Embryonic facial prominence (tissue), 1 donor: ENCODE measurements at regions not wholly inside any gene's neighbourhood (a gene's known extent, or its start where the extent isn't known, plus 50 kb on each side); places are given as distances from the start of the nearest gene placed in this dataset.

ENCODE experiments used
- DNase-seq: peaks from one replicate; pipeline ENCODE4 v3.0.0-alpha.2; 2016; ENCODE audit errors: extremely low spot score

DNA sequence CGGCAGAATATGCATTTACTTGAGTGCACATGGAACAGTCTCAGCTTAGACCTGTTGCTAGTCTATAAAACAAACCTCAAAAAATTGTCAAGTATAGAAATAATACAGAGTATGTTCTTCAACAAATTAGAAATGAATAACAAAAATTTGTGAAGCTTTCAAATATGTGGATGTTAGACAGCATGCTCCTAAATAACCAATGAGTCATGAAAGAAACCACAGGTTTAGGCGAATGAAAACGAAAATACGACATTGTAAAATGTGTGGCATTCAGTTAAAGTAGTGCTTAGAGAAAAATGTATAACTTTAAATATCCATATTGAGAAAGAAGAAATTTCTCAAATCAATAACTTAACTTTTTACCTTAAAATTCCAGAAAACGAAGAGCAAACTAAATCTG, 760.0 kb upstream of the SORCS1 start:
- DNase-seq = no peak

DNA sequence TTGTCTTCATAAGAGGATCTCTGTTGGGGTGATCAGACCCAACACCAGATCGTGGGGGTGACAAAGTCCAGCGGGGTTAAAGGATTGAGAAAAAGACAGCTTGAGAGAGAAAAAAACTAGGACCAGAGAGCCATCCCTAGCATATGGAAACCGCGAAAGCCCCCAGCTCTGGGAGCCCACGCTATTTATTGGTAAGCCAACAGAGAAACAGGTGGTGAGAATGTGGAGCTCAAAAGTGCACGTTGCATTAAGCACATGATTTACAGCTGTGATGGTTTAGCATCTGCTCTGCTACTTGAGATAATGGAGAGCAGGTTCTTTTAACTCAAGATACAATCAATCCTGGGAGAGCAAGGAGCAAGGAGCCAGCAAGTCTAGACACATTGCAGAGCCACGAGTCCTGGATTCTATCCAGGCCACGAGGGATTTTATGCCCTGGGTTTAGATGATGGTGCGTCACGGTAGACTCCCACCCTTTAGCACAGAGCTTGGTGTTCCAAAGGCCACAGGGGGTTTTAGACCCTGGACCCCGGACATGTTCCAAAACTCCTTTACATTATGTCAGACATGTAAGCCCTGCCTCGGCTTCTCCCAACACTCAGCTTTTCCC, 755.2 kb upstream of the SORCS1 start:
- DNase-seq = no peak

DNA sequence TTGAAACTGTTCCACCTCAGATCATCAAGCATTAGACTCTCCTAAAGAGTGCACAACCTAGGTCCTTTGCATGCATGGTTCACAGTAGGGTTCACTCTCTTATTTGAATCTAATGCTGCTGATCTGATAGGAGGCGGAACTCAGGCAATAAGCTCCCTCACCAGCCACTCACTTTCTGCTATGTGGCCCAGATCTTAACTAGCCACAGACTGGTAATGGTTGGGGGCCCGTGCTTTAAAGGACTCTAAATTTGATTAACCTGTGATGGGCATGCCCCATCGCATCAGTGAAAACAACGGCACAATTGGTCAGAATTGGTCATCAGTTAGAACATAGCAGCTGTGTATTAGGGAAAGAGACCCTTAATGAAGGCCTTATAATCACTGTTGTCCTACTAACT, 753.7 kb upstream of the SORCS1 start:
- DNase-seq = no peak

DNA sequence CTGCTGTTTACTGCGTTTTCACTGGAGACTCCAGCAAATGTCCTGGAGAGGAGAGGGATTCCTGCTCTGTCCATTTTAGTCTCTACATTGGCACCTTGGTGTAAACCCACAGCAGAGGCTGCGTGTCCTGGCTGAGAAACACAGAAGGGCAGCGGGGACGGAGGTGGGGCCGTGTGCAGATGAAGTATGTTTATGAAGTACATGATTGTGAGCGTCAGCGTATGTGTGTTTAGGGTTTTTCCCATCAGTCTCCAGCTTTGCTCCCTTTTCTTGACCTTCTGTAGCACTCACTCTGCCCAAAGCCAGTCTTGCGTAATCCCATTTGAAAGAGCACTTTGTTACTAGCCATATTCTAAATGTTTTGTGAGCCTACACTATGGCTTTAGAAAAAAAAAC, 750.7 kb upstream of the SORCS1 start:
- DNase-seq = no peak

DNA sequence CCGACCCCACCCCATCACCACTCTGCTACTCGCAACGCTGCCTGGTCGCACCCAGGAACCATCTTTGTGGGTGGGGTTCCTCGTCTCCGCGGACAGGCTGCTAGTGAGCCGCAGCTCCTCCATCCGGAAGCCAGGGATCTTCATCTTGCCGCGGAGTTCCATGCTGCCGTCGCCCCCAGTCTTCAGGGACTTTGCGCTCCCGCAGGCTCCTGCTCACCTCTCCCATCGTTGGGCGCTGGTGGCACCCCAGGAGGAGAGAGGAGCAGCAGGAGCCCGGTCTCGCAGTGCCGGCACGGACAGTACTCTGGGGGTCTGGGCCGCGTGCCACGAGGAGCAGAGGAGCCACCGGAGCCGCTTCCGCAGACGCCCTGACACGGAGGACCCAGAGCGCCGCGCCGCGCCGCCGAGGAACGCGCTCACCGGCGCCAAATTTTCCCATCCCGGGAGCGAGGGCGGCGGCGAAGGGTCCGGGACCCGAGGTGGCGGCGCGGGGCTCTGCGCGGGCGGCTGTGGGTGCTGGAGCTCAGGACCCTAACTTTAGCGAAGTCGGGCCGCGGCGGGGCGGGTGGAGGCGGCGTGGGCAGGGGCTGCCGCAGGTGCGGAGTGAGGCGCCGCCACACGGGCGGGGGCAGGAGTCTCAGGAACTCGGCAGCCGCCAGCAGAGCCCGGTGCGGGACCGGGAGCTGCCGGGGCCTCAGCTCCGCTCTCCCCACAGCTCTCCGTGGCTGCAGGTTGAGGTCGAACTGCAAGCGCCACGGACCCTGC, 750.1 kb upstream of the SORCS1 start:
- DNase-seq = no peak

DNA sequence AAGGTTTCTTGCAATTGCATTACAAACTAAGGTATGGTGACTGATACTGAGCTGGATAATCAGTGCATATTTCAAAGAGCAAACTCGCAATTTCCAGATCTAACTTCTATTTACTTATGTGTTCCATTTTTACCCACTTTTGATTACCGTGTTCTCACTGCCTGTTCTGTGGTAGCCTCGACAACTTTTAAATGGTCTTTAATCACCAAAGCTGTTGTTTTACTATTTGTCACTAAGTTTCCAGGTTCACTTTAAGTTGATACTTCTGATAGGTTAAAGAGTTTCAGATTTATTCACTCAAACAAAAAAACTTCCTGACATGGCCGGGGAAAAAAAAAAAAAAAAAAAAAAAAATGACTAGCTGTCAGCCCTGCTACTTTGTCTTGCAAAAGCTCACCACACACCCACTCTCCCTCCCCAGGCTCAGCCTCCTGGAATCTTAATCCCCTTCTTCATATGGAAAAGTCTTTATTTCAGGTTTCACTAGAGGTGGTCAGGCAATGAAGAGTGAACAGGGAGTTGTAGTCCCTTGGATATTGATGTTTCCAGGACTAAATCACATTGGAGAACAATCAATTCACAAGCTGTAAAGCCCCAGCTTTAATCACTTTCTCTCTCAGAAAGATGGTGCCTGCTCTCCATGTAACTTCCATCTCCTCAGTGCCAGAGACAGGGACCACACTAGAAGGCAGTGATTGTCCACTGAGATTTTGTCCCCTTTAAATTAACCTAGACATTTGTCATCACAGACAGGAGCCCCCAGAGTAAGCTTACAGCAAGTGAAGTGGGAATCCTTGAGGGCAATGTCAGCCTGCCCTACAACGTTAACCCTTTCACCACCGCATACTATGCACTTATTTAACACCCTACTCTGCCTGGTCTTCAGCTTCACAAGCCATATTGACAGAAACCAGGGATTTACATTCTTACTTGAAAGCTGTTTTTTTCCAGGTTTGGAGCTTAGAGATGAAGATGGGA, 749.1 kb upstream of the SORCS1 start:
- DNase-seq = no peak

DNA sequence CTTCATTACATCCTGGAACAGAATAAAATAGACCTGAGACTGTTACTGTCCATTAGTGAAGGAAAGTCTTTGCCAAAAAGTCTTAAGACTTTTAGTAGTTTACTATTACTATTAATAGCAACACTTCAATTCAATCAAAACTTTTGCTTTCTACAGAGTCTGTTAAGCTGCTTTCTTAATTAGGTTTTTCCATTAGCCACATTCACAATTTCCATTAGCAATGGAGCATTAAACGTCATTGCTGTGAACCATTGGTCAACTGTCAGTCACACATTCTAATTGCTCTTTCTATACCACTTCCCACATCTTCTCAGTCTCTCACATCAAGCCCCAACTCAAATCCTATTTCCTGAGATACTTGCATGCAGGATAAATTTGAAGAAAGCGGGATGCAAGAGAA, 736.6 kb upstream of the SORCS1 start:
- no peak for DNase-seq

DNA sequence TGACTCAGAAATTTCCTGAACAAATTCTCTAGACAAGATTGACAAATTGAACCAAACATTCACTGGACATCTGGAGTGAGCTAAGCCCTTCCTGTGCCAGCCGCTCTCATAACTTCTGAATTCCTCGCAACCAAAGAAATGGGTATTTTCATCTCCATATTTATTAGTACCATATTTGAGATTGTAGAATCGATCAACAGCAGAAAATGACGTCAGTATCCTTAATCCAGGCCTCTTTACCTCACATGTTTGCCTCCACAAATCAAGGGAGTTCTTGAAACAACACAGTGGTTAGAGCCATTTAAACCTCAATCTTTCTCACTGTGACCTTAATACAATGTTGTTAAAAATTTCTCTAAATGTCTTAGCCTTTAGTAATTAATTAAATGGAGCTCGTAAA, 735.6 kb upstream of the SORCS1 start:
- no peak for DNase-seq

DNA sequence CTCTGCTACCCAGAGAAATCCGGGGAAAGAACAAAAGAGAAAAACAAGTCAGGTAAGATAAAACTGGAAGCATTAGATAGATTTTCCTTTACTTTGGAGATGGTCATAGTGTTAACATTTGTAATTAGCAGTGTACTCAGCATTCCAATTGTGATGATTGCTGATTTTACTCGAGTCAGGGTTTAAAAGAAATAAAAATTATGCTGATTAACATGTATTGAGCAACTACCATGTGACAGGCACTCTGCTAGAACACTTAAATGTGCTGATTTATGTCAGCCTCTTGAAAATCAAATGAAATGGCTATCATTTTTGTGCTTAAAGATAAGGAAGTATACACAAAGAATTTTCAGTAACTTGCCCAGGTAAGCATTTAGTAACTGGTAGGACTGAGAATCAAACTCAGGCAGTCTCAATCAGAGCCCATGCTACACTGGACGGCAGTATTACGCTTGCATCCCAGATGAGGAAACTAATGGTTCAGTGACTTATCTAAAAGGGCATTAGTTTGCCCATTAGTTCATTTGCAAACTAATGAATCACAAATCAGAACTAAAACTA, 735.1 kb upstream of the SORCS1 start:
- DNase-seq = no peak

DNA sequence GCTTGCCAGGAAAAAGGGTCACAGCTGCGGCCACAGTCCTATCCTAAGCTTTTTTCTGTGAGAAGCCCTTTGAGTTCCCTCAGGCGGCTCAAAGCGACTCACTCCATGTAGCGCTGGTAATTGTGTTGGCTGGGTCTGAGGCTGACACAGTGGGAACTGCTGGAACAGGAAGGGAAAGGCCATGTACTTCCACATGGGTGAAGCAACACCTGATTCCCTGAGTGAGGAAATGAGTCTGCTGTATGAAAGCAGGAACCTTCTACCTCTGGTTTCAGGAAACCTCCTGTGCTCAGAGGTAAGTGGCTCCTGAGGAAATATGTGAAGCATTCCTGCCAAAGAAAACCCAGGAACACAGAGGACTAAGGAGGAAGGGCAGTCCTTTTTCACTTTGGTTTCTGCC, 734.6 kb upstream of the SORCS1 start:
- DNase-seq = no peak

DNA sequence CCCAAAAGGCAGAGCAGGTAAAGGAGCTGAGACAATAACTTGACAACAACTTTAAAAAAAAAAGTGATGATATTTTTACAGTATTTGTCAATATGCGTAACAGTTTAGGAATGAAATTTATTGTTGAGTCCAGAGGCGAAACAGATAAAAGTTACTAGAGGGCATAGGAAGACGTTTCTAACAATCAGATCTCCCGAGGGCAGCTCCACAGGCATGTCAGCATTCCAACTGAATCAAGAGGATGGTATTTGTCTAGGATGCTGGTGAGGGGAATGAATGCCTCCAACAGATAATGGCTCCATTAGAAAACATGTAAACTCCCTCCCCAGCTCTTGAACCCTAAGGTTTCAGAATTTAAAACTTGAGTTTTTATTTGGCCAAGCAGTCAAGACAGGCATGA, 733.9 kb upstream of the SORCS1 start:
- no peak for DNase-seq

DNA sequence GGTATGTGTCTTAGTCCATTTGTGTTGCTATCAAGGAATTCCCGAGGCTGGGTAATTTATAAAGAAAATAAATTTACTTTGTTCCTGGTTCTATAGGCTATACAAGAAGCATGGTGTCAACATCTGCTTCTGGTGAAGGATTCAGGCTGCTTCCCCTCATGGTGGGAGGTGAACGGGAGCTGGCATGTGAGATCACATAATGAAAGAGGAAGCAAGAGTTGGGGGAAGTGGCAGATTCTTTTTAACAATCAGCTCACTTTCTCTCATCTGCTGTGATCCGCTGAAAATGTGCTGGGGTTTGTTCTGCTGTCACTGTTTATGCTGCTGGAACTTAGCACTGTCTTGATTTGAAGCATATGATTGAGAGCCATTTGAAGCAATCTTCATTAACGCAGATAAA, 730.0 kb upstream of the SORCS1 start:
- no peak for DNase-seq

DNA sequence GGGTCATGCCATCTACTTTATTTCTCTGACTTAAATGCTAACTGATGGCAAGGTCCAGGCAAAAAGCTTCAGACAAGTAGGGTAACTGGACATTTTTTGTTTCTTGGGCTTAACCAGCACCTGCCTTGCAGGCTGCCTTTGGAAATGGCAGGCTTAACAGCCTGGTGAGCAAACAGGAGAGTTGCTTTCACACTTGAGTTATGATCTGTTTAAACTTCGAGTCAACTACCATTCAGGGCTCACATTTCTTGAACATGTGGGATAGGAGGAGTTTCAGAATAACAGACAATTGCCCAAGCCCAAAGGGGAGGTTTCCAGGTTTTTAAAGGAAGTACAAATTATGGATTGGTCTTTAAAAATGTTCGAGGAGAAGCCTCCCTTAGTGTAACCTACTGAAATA, 724.6 kb upstream of the SORCS1 start:
- no peak for DNase-seq

DNA sequence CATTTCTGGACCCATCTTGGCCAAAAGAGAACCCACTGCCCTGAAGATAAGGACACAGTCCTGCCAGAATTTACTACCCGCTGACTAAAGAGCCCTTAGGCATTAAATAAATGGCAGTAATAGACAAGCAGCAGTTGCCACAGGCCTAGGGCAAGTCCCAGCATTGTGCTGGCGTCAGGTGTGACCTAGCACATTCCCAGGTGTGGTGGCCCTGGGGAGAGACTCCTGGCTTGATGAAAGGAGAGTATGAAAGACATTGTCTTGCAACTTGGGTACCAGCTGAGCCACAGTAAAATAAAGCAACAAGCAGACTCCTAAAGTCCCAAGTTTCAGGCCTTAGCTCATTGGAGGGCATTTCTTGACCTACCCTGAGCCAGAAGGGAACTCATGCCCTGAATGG, 715.7 kb upstream of the SORCS1 start:
- no peak for DNase-seq

DNA sequence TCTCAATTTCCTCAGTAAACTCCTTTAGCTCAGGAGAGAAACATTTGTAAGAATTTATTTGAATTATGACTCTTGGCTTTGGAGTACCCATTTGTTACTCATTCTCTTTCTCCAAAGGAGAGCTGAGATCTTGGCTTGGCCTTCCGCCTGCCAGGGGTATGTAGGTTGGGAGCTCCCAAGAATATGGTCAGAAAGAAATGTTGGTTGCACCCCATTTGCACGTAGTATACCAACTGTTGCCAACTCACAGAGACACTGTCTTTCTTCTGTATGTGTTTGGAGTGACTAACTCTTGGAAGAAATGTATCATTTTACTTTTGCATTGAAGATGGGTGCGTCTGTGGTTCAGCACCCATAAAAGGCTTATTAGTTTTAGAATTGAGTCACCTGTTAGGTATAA, 708.5 kb upstream of the SORCS1 start:
- no peak for DNase-seq

DNA sequence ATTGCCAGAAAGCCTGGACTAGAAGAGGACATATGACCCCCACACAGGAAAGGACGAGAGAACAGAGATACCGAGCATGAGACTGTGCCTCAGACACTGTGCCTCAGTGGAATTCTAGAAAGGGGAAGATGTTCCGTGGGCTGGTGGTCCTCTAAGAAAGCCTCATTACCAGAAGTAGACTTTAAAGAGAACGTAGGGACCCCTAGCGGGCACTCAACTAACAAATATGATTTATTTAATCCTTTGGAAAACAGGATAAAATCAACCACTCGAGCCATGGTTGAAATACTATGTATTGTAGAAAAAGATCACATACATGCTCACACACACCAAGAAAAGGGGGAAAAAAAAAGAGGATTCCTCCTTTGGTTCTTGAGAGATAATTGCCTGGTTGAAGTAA, 701.2 kb upstream of the SORCS1 start:
- DNase-seq = no peak

DNA sequence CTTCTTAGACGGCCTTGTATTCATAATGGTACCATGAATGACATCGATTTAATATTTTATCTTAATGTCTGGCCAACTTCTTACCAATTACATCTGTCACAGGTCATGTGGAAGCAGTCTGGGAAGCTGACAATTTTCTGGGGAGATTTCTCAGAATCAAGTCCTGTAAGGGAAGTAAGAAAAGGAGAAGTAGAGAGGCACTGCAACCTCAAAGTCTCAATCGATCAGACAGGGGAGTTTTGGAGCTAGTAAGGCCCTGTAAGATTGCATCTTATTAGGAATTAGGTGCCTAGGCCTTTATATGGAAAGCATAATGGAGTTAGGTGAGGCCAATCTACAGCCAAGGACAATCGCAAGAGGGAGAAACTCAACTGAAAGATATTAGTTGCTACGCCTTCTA, 694.6 kb upstream of the SORCS1 start:
- DNase-seq = no peak

DNA sequence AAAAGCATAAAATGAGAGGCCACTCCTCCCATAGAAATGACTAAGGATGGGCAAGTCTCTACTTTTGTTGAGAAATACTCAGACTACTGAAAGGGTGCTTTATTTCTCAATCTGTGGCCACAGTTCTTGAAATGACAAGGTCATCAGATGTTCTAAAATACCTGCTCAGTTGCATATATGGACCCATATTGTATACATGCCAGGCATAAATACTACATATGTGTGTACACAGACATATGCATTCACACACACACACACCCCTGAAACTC, 691.5 kb upstream of the SORCS1 start:
- DNase-seq = no peak

DNA sequence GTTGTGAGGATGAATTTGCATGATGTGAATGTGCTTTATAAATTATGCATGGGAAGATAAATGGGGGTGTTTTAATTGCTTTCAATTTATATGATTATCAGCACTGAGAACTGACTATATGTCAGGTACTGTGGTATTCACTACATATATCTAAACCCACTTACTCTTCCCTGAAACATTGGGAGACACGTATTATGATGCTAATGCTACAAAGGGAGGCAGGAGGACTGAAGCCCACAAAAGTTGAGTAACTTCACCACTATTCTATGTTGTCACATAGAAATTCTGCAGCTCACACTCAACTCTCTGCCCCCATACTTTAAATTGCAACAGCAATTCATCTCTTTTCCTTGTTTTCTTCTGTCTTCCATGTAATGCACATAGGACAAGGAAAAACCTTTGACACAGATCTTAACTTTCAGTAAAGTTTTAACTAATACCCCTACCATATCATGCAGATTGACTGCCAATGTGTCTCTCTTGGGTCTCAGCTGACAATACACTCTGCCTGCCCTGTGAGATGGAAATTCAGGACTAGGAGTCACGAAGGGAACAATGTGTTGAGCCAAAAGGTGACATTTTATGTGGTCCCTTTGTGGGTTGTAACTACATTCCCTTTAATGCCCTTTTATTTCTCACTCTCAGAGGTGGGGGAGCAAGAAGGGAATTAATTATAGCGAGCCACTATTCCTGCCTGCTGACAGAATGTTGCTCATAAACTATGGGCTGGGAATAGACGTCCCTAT, 691.0 kb upstream of the SORCS1 start:
- DNase-seq = no peak

DNA sequence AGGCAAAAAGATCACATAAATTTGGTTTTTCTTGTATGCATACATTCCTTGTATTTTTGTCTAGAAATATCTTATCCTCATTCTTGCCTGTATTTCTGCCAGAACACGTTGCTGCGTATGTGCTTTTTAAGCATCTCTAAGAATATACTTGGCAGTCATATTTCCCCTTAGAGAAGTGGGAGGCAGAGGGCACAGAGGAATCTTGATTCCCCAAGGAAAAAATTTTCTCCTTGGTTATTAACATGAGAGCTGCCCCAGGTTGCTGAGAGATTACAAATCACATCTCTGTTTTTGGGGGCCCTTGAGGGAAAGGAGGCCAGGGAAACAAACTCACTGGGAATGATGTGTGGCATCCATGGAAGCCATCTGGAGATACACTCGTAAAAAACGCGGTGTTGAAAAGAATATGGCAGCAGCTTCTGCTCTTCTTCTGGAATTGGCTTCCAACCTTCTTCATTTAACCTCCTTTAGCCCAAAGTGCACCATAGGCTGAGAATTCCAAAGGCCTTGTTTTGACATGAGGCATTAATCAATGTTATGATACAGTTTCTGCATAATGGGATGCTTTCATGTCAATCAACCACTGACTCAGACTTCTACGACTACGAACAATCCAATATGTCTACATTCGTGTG, 684.3 kb upstream of the SORCS1 start:
- no peak for DNase-seq

DNA sequence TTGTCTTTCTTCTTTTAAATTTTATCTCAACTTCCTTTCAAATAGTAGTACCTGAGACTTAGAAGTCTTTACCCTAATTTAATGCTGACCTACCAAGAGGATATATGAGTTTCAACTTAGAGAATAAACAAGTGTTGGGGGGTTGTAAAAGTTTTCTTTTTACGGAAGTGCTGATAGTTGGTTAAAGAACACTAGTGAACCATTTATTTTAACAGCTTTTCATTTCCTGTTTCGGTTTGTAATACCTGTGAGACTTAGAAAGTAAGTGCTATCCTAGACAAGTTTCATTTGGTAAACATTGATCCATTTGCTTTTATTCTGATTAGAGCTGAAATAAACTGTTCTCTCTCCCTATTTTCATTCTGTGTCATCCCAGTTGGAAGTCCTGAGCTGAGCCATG, 683.1 kb upstream of the SORCS1 start:
- DNase-seq = no peak
